ENCODE measurements at regions not wholly inside any gene's neighbourhood (a gene's known extent, or its start where the extent isn't known, plus 50 kb on each side); places are given as distances from the start of the nearest gene placed in this dataset.

DNA sequence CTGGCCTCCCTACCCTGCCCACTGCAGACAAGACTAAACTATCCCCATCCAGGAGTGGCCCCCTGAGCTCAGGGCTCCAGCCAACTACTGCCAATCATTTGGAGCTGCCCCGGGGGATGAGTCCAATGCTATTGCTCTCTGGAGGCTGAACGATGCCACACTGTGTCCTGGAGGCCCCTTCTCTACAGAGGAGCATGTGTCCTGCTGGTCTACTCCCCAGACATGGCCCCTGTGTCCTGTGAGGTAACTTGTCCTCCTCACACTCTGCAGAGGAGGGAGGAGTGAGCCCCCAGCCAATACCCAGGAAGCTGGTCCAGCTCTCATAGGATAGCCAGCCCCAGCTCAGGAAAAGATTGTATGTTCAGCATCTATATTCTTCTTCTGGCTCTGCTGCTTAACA lies 159.1 kb upstream of the GPR12 start:
- no peak overlapping the region for H3K4ac ChIP-seq (replicated peaks; ENCODE audit: insufficient read length, low read depth, low read length)
- H2BK20ac ChIP-seq (ENCODE audit: low read length), result no peak overlapping the region
- no peak overlapping the region for H4K91ac ChIP-seq (replicated peaks; ENCODE audit: insufficient read length, low read length)
- no peak overlapping the region for H4K8ac ChIP-seq (ENCODE audit: extremely low read depth, insufficient read depth, low read length)
- no peak overlapping the region for H4K5ac ChIP-seq (ENCODE audit: insufficient read length, low read depth, low read length)
- no peak overlapping the region for H3K27ac ChIP-seq (ENCODE audit: low read depth, low read length)
- H2AK5ac ChIP-seq (ENCODE audit: low read depth, low read length), result no peak overlapping the region
- H3K23me2 ChIP-seq (ENCODE audit: low read depth, low read length), result no peaks in the 10 kb centered on the region
- DNase-seq (ENCODE audit: low read depth in 1 of 2, low spot score in 2 of 2), result no peak
- H2AFZ ChIP-seq (ENCODE audit: low read length), result no peak overlapping the region
- no peaks in the 10 kb centered on the region for H3K79me2 ChIP-seq (ENCODE audit: control insufficient read depth in 1 of 2, insufficient read depth in 2 of 2, low read length in 2 of 2)
- no peak overlapping the region for H2BK15ac ChIP-seq (ENCODE audit: low read length)
- no peaks in the 10 kb centered on the region for H3K9me3 ChIP-seq (ENCODE audit: insufficient read depth in 2 of 2, low read depth in 1 of 2, low read length in 1 of 2)
- H4K20me1 ChIP-seq (replicated peaks in 1 of 2; ENCODE audit: control insufficient read depth in 1 of 2, insufficient read depth in 2 of 2, low read length in 2 of 2), result no peaks in the 10 kb centered on the region
- no peak overlapping the region for H3K9ac ChIP-seq (replicated peaks in 1 of 4; ENCODE audit: extremely low read depth in 1 of 4, low read depth in 3 of 4, low read length in 3 of 4)
- H2BK12ac ChIP-seq (ENCODE audit: low read depth, low read length), result no peak overlapping the region
- H3K4me1 ChIP-seq (replicated peaks in 1 of 4; ENCODE audit: control insufficient read depth in 3 of 4, insufficient read depth in 4 of 4, low read length in 3 of 4), result no peaks in the 10 kb centered on the region
- H3K36me3 ChIP-seq (ENCODE audit: control insufficient read depth in 2 of 4, insufficient read depth in 4 of 4, low read length in 3 of 4), result no peaks in the 10 kb centered on the region
- H3K27me3 ChIP-seq (replicated peaks in 1 of 4; ENCODE audit: control insufficient read depth in 3 of 4, extremely low read depth in 1 of 4, insufficient read depth in 3 of 4, low read length in 3 of 4), result no peaks in the 10 kb centered on the region
- no peak overlapping the region for H3K4me2 ChIP-seq (ENCODE audit: insufficient read depth in 1 of 2, low read depth in 2 of 2, low read length in 2 of 2)
- H3K56ac ChIP-seq (replicated peaks; ENCODE audit: insufficient read length, low read depth, low read length), result no peak overlapping the region
- no peak overlapping the region for H2BK5ac ChIP-seq (ENCODE audit: low read depth, low read length)
- CTCF ChIA-PET (ENCODE audit: partially characterized antibody), result interaction anchor here (1.9 to 4.4 kb wide), 2 partner anchors 11 to 47 kb away, joined by 5 to 32 read pairs; no protein-coding TSS in a partner anchor
- H3K4me3 ChIP-seq (ENCODE audit: extremely low read depth in 1 of 4, insufficient read depth in 2 of 4, low read depth in 3 of 4, low read length in 4 of 4), result no peak overlapping the region
- TF ChIP-seq SIN3A (conservative IDR thresholded peaks at IDR 0.05 in 1 of 2, IDR thresholded peaks at IDR 0.05 in 1 of 2; ENCODE audit: low read depth in 1 of 2, low read length in 2 of 2), result no peak
- TF ChIP-seq CHD2 (IDR thresholded peaks at IDR 0.05; ENCODE audit: low read length), result no peak
- TF ChIP-seq EGR1 (IDR thresholded peaks at IDR 0.05; ENCODE audit: borderline replicate concordance, low read depth, low read length), result no peak
- TF ChIP-seq CBX5 (IDR thresholded peaks at IDR 0.05; ENCODE audit: low read depth, low read length), result no peak
- TF ChIP-seq GTF2F1 (IDR thresholded peaks at IDR 0.05; ENCODE audit: borderline replicate concordance, low read depth, low read length), result no peak
- TF ChIP-seq HDAC6 (IDR thresholded peaks at IDR 0.05; ENCODE audit: low read depth, low read length), result no peak
- no peak for TF ChIP-seq CHD1 (IDR thresholded peaks at IDR 0.05; ENCODE audit: low read depth, low read length)
- no peak for TF ChIP-seq NRF1 (IDR thresholded peaks at IDR 0.05; ENCODE audit: low read depth, low read length)
- no peak for TF ChIP-seq TAF7 (optimal IDR thresholded peaks at IDR 0.05; ENCODE audit: borderline replicate concordance, low read depth, low read length)
- TF ChIP-seq, protein P1, sequence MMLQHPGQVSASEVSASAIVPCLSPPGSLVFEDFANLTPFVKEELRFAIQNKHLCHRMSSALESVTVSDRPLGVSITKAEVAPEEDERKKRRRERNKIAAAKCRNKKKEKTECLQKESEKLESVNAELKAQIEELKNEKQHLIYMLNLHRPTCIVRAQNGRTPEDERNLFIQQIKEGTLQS (IDR thresholded peaks at IDR 0.05; ENCODE audit: insufficient read depth, low read depth, low read length), result no peak
- no peak for TF ChIP-seq RXRA (IDR thresholded peaks at IDR 0.05; ENCODE audit: insufficient read depth, low read depth, low read length)
- H3K79me1 ChIP-seq (ENCODE audit: low read depth, low read length), result no peaks in the 10 kb centered on the region
- H2BK120ac ChIP-seq (replicated peaks; ENCODE audit: low read depth, low read length), result no peak overlapping the region
- 94% methylated on average over 2 of the region's 2 CpGs; no CpG with 5 or more reads in 1 of the 2 experiments for WGBS, 2 experiments (ENCODE audit: extremely low coverage in 1 of 2, insufficient coverage in 1 of 2, insufficient read length in 1 of 2, insufficient replicate concordance in 2 of 2, low coverage in 1 of 2, low lambda C conversion rate in 2 of 2, missing lambda C conversion rate in 1 of 2)
- H3K23ac ChIP-seq (ENCODE audit: insufficient read length), result no peak overlapping the region
- H3K14ac ChIP-seq (ENCODE audit: insufficient read length), result no peak overlapping the region
- no peak overlapping the region for H3K18ac ChIP-seq (ENCODE audit: extremely low read depth, low read length)
- POLR2A ChIA-PET (ENCODE audit: partially characterized antibody), result no interaction called here
- no peak for FAIRE-seq

Measured in H1 (cell line).